ENCODE measurements at regions not wholly inside any gene's neighbourhood (a gene's known extent, or its start where the extent isn't known, plus 50 kb on each side); places are given as distances from the start of the nearest gene placed in this dataset.
"Not testable (repeated sequence)": the region's sequence is repeated elsewhere in the genome, so short reads cannot be mapped to it uniquely, and the experiment has no call there.

GRCh38 chr11:89575846-89576245 is 84.7 kb upstream of the NOX4 start:
- TF ChIP-seq, protein P1, sequence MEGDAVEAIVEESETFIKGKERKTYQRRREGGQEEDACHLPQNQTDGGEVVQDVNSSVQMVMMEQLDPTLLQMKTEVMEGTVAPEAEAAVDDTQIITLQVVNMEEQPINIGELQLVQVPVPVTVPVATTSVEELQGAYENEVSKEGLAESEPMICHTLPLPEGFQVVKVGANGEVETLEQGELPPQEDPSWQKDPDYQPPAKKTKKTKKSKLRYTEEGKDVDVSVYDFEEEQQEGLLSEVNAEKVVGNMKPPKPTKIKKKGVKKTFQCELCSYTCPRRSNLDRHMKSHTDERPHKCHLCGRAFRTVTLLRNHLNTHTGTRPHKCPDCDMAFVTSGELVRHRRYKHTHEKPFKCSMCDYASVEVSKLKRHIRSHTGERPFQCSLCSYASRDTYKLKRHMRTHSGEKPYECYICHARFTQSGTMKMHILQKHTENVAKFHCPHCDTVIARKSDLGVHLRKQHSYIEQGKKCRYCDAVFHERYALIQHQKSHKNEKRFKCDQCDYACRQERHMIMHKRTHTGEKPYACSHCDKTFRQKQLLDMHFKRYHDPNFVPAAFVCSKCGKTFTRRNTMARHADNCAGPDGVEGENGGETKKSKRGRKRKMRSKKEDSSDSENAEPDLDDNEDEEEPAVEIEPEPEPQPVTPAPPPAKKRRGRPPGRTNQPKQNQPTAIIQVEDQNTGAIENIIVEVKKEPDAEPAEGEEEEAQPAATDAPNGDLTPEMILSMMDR (IDR thresholded peaks at IDR 0.05 in 2 of 3, conservative IDR thresholded peaks at IDR 0.05 in 1 of 3; ENCODE audit: borderline replicate concordance in 1 of 3, insufficient read depth in 1 of 3, low read depth in 2 of 3, low read length in 2 of 3), result not testable (repeated sequence)
- TF ChIP-seq ELF1 (IDR thresholded peaks at IDR 0.05; ENCODE audit: borderline replicate concordance, low read depth); POLR2A (IDR thresholded peaks at IDR 0.05; ENCODE audit: borderline replicate concordance, extremely low read depth, insufficient read depth, insufficient read length); POLR2AphosphoS5 (IDR thresholded peaks at IDR 0.05; ENCODE audit: low read depth, low read length); CBX3 (IDR thresholded peaks at IDR 0.05; ENCODE audit: low read depth); SP1 (IDR thresholded peaks at IDR 0.05; ENCODE audit: low read depth); MAX (IDR thresholded peaks at IDR 0.05); EZH2 (IDR thresholded peaks at IDR 0.05); JUND (IDR thresholded peaks at IDR 0.05); YY1 (IDR thresholded peaks at IDR 0.05; ENCODE audit: extremely low read depth, insufficient replicate concordance, low read depth, low read length); RAD21 (IDR thresholded peaks at IDR 0.05; ENCODE audit: low read depth): not testable (repeated sequence)
- TF ChIP-seq, protein P2, sequence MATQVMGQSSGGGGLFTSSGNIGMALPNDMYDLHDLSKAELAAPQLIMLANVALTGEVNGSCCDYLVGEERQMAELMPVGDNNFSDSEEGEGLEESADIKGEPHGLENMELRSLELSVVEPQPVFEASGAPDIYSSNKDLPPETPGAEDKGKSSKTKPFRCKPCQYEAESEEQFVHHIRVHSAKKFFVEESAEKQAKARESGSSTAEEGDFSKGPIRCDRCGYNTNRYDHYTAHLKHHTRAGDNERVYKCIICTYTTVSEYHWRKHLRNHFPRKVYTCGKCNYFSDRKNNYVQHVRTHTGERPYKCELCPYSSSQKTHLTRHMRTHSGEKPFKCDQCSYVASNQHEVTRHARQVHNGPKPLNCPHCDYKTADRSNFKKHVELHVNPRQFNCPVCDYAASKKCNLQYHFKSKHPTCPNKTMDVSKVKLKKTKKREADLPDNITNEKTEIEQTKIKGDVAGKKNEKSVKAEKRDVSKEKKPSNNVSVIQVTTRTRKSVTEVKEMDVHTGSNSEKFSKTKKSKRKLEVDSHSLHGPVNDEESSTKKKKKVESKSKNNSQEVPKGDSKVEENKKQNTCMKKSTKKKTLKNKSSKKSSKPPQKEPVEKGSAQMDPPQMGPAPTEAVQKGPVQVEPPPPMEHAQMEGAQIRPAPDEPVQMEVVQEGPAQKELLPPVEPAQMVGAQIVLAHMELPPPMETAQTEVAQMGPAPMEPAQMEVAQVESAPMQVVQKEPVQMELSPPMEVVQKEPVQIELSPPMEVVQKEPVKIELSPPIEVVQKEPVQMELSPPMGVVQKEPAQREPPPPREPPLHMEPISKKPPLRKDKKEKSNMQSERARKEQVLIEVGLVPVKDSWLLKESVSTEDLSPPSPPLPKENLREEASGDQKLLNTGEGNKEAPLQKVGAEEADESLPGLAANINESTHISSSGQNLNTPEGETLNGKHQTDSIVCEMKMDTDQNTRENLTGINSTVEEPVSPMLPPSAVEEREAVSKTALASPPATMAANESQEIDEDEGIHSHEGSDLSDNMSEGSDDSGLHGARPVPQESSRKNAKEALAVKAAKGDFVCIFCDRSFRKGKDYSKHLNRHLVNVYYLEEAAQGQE (IDR thresholded peaks at IDR 0.05; ENCODE audit: low read depth), result not testable (repeated sequence)
